Neural progenitor cell (in vitro differentiated cells): ENCODE measurements at regions not wholly inside any gene's neighbourhood (a gene's known extent, or its start where the extent isn't known, plus 50 kb on each side); places are given as distances from the start of the nearest gene placed in this dataset.

ENCODE experiments used
- DNase-seq: peaks from one replicate; pipeline ENCODE4 v3.0.0-alpha.2; 2016; ENCODE audit warnings: low spot score
- H2AFZ ChIP-seq: fragments of 200-600 bp; sonication (generic); replicated peaks from 2 replicates; pipeline ENCODE4 v1.6.1; 2016; ENCODE audit warnings: antibody characterized with exemption
- H3F3A ChIP-seq: fragments of 200-600 bp; sonication (generic); 2 replicates; pipeline ENCODE4 v1.6.1; 2016; ENCODE audit warnings: antibody characterized with exemption, low read depth
- H3K27ac ChIP-seq: fragments of 200-600 bp; sonication (generic); 2 replicates; pipeline ENCODE4 v1.5.1; 2016; ENCODE audit warnings: mild to moderate bottlenecking
- H3K27me3 ChIP-seq: fragments of 200-600 bp; sonication (generic); 2 replicates; pipeline ENCODE4 v1.6.1; 2016; ENCODE audit warnings: mild to moderate bottlenecking, moderate library complexity
- H3K36me3 ChIP-seq: fragments of 200-600 bp; sonication (generic); 2 replicates; pipeline ENCODE4 v1.5.1; 2016
- H3K4me1 ChIP-seq: fragments of 200-600 bp; sonication (generic); 2 replicates; pipeline ENCODE4 v1.6.1; 2016; ENCODE audit warnings: mixed run types
- H3K4me2 ChIP-seq: fragments of 200-600 bp; sonication (generic); 2 replicates; pipeline ENCODE4 v1.6.1; 2016
- H3K4me3 ChIP-seq: fragments of 200-600 bp; sonication (generic); 2 replicates; pipeline ENCODE4 v1.5.1; 2016
- H3K79me2 ChIP-seq: fragments of 200-600 bp; sonication (generic); 2 replicates; pipeline ENCODE4 v1.6.1; 2016; ENCODE audit warnings: low read depth
- H3K9ac ChIP-seq: fragments of 200-600 bp; sonication (generic); 2 replicates; pipeline ENCODE4 v1.6.1; 2016
- H3K9me3 ChIP-seq: fragments of 200-600 bp; sonication (generic); 2 replicates; pipeline ENCODE4 v1.5.1; 2016; ENCODE audit warnings: low read depth
- H4K20me1 ChIP-seq: fragments of 200-600 bp; sonication (generic); 2 replicates; pipeline ENCODE4 v1.6.1; 2016; ENCODE audit warnings: low read depth
- H3K27ac Mint-ChIP-seq: 3 replicates; pipeline ENCODE4 v1.8.0; 2021; ENCODE audit warnings: mixed read lengths
- H3K27me3 Mint-ChIP-seq: 2 replicates; pipeline ENCODE4 v1.8.0; 2022; ENCODE audit warnings: low read depth, mild to moderate bottlenecking, inconsistent platforms, moderate library complexity, mixed read lengths; ENCODE audit not compliant: insufficient read depth
- H3K36me3 Mint-ChIP-seq: 3 replicates; pipeline ENCODE4 v1.8.0; 2021; ENCODE audit warnings: mixed read lengths
- H3K4me1 Mint-ChIP-seq: 3 replicates; pipeline ENCODE4 v1.8.0; 2021; ENCODE audit warnings: mixed read lengths
- H3K4me3 Mint-ChIP-seq: 3 replicates; pipeline ENCODE4 v1.8.0; 2021; ENCODE audit warnings: mild to moderate bottlenecking, moderate library complexity, mixed read lengths
- H3K9me3 Mint-ChIP-seq: 3 replicates; pipeline ENCODE4 v1.8.0; 2020; ENCODE audit warnings: mixed read lengths
- EZH2 ChIP-seq: fragments of 200-600 bp; sonication (generic); IDR thresholded peaks from 2 replicates; pipeline ENCODE4 v1.6.1; 2017; ENCODE audit warnings: antibody characterized with exemption, mild to moderate bottlenecking, moderate library complexity
- EZH2phosphoT487 ChIP-seq: fragments of 200-600 bp; sonication (generic); IDR thresholded peaks from 2 replicates; pipeline ENCODE4 v1.6.1; 2017; ENCODE audit warnings: antibody characterized with exemption
- TF ChIP-seq, protein P1 (sequence below): fragments of 200-600 bp; sonication (generic); IDR thresholded peaks from 2 replicates; pipeline ENCODE4 v1.5.1; 2017; ENCODE audit warnings: antibody characterized with exemption, mild to moderate bottlenecking

DNA sequence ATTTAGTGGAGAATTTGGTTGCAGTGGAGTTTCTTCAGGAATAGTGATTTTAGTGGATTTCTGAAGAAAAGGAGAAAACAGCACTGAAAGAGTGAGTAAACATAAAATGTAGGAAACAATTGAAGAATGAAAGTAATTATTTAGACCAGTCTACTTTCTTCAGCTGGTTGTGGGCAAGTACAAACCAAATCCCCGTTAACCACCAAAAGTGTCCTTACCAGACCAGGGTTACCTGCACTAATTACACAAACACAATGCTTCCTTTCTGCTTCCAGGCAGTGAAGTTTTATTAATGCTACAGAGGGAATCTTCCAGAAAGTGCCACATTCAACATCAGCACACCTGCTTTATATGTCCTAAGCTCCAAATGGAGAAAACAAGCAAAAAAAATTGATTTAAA lies 248.0 kb upstream of the TBC1D5 start:
- no peak overlapping the region for H2AFZ ChIP-seq
- H3K4me1 ChIP-seq, result no peaks in the 10 kb centered on the region
- H3K27me3 ChIP-seq, result no peaks in the 10 kb centered on the region
- no peak overlapping the region for H3K27ac ChIP-seq
- Mint-ChIP-seq H3K27me3 (peaks cover 2% of the 10 kb centered on the region), H3K27ac (no peak overlapping the region), H3K36me3 (no peaks in the 10 kb centered on the region), H3K9me3 (no peaks in the 10 kb centered on the region), H3K4me1 (no peaks in the 10 kb centered on the region), H3K4me3 (no peak overlapping the region)
- TF ChIP-seq, protein P1, sequence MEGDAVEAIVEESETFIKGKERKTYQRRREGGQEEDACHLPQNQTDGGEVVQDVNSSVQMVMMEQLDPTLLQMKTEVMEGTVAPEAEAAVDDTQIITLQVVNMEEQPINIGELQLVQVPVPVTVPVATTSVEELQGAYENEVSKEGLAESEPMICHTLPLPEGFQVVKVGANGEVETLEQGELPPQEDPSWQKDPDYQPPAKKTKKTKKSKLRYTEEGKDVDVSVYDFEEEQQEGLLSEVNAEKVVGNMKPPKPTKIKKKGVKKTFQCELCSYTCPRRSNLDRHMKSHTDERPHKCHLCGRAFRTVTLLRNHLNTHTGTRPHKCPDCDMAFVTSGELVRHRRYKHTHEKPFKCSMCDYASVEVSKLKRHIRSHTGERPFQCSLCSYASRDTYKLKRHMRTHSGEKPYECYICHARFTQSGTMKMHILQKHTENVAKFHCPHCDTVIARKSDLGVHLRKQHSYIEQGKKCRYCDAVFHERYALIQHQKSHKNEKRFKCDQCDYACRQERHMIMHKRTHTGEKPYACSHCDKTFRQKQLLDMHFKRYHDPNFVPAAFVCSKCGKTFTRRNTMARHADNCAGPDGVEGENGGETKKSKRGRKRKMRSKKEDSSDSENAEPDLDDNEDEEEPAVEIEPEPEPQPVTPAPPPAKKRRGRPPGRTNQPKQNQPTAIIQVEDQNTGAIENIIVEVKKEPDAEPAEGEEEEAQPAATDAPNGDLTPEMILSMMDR, result no peak
- TF ChIP-seq EZH2phosphoT487 (no peak), EZH2 (no peak)
- H3K4me3 ChIP-seq, result no peak overlapping the region
- H3K4me2 ChIP-seq, result no peak overlapping the region
- no peak overlapping the region for H3K9ac ChIP-seq
- no peaks in the 10 kb centered on the region for H4K20me1 ChIP-seq
- H3K79me2 ChIP-seq, result no peaks in the 10 kb centered on the region
- DNase-seq, result no peak
- H3K36me3 ChIP-seq, result no peaks in the 10 kb centered on the region
- no peaks in the 10 kb centered on the region for H3F3A ChIP-seq
- no peaks in the 10 kb centered on the region for H3K9me3 ChIP-seq

DNA sequence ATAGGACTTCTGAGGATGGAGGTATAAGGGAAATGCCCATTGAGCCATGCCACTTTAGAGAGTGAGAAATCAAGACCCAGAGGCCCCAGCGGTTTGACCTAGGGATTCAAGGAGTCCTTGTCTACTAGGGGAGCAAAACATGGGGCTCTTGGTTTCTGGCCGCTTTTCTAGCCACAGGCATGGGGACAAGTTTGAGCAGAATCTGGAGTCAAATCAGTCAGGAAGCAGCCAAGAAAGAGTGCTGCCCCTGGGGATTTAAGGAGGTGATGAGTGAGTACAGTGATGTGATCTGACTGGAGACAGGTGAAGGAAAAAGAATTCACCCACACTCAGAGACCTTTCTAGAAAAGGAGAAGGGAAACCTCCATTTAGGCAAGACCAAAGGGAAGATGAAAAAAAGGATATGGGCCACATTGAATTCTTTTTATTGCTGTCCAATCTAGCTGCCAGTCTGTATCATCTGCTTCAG lies 244.0 kb upstream of the TBC1D5 start:
- H3K27ac ChIP-seq, result no peak overlapping the region
- Mint-ChIP-seq H3K36me3 (no peaks in the 10 kb centered on the region), H3K27me3 (no peaks in the 10 kb centered on the region), H3K27ac (no peak overlapping the region), H3K4me3 (no peak overlapping the region), H3K4me1 (no peaks in the 10 kb centered on the region), H3K9me3 (no peaks in the 10 kb centered on the region)
- TF ChIP-seq EZH2 (no peak), EZH2phosphoT487 (no peak)
- TF ChIP-seq, protein P1, result no peak
- no peak overlapping the region for H3K4me2 ChIP-seq
- no peaks in the 10 kb centered on the region for H3K27me3 ChIP-seq
- no peaks in the 10 kb centered on the region for H4K20me1 ChIP-seq
- no peaks in the 10 kb centered on the region for H3K79me2 ChIP-seq
- no peaks in the 10 kb centered on the region for H3K9me3 ChIP-seq
- no peak overlapping the region for H3K9ac ChIP-seq
- peaks cover under 1% of the 10 kb centered on the region for H3K4me1 ChIP-seq
- H3F3A ChIP-seq, result no peaks in the 10 kb centered on the region
- H2AFZ ChIP-seq, result no peak overlapping the region
- H3K36me3 ChIP-seq, result no peaks in the 10 kb centered on the region
- no peak for DNase-seq
- no peak overlapping the region for H3K4me3 ChIP-seq

DNA sequence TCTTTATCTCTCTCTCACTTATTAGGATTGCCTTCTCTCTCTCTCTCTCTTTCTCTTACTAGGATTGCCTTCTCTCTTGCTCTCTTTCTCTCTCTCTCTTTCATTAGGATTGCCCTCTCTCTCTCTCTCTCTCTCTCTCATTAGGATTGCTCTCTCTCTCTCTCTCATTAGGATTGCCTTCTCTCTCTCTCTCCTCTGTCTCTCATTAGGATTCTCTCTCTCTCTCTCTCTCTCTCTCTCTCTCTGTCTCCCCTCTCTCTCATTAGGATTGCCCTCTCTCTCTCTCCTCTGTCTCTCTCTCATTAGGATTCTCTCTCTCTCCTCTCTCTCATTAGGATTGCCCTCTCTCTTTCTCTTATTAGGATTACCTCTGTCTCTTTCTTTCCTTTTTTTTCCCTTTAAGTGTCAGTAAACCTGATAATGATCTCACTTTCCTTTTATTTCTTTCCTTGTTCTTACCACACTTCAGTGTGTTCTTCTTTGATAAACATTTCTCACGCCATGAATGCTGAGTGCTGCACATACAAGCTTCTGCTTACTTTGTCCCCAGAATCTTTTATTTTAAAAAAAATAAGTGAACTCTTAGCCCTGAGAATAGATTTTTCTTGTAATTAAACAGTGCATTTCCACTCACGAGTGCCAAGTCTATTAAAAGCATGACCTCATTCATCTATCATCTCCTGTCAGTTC lies 243.4 kb upstream of the TBC1D5 start:
- H3K9me3 ChIP-seq, result no peaks in the 10 kb centered on the region
- peaks cover 4% of the 10 kb centered on the region for H3K4me1 Mint-ChIP-seq
- H3K27me3 ChIP-seq, result no peaks in the 10 kb centered on the region
- no peaks in the 10 kb centered on the region for H4K20me1 ChIP-seq
- no peaks in the 10 kb centered on the region for H3K36me3 Mint-ChIP-seq
- H2AFZ ChIP-seq, result no peak overlapping the region
- TF ChIP-seq EZH2, result no peak
- H3K27me3 Mint-ChIP-seq, result no peaks in the 10 kb centered on the region
- no peak for DNase-seq
- peaks cover 5% of the 10 kb centered on the region for H3K4me1 ChIP-seq
- no peaks in the 10 kb centered on the region for H3K79me2 ChIP-seq
- no peaks in the 10 kb centered on the region for H3K36me3 ChIP-seq
- no peak overlapping the region for H3K4me3 Mint-ChIP-seq
- no peak overlapping the region for H3K27ac Mint-ChIP-seq
- no peak overlapping the region for H3K4me2 ChIP-seq
- H3K4me3 ChIP-seq, result no peak overlapping the region
- H3K9ac ChIP-seq, result no peak overlapping the region
- no peaks in the 10 kb centered on the region for H3F3A ChIP-seq
- H3K27ac ChIP-seq, result no peak overlapping the region
- no peaks in the 10 kb centered on the region for H3K9me3 Mint-ChIP-seq

DNA sequence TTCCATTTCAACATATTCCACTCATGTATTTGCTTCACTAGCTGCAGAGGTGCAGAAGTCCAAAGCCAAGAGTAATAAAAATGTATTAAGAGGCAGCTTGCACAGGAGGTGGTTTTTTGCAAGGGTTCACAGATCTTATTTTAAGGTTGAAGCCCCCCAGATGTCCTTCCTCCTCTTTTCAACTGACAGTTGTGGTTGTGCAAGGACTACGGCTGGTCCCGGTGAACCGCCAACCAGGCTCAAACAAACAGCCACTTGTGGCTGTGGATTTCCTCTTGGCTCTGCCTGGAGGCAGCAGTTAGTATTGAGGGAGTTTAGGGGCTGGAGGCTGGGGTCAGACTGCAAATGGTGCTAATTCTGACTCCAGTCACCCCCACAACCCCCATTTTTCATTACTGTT lies 240.7 kb upstream of the TBC1D5 start:
- no peak overlapping the region for H3K9ac ChIP-seq
- H3K4me1 Mint-ChIP-seq, result peaks cover 4% of the 10 kb centered on the region
- H3K36me3 Mint-ChIP-seq, result no peaks in the 10 kb centered on the region
- H3K79me2 ChIP-seq, result no peaks in the 10 kb centered on the region
- no peaks in the 10 kb centered on the region for H3K9me3 Mint-ChIP-seq
- H3K27me3 Mint-ChIP-seq, result no peaks in the 10 kb centered on the region
- no peaks in the 10 kb centered on the region for H3F3A ChIP-seq
- no peak overlapping the region for H2AFZ ChIP-seq
- H3K4me1 ChIP-seq, result peaks cover 5% of the 10 kb centered on the region
- no peak overlapping the region for H3K4me2 ChIP-seq
- H3K9me3 ChIP-seq, result no peaks in the 10 kb centered on the region
- no peaks in the 10 kb centered on the region for H3K36me3 ChIP-seq
- H4K20me1 ChIP-seq, result no peaks in the 10 kb centered on the region
- no peak overlapping the region for H3K4me3 Mint-ChIP-seq
- DNase-seq, result no peak
- TF ChIP-seq EZH2 (no peak), EZH2phosphoT487 (no peak)
- TF ChIP-seq, protein P1, result no peak
- no peak overlapping the region for H3K27ac Mint-ChIP-seq
- no peak overlapping the region for H3K27ac ChIP-seq
- H3K27me3 ChIP-seq, result no peaks in the 10 kb centered on the region
- H3K4me3 ChIP-seq, result no peak overlapping the region
